Activated CD8-positive, alpha-beta memory T cell treated with anti-CD3 and anti-CD28 coated beads, Interleukin-2, amount 50 U/mL, for 4 hours (primary cell): ENCODE measurements at regions not wholly inside any gene's neighbourhood (a gene's known extent, or its start where the extent isn't known, plus 50 kb on each side); places are given as distances from the start of the nearest gene placed in this dataset.
"Not testable (repeated sequence)": the region's sequence is repeated elsewhere in the genome, so short reads cannot be mapped to it uniquely, and the experiment has no call there.

Experiments
- DNase-seq: peaks from one replicate; pipeline ENCODE4 v3.0.0-alpha.2; 2020

DNA sequence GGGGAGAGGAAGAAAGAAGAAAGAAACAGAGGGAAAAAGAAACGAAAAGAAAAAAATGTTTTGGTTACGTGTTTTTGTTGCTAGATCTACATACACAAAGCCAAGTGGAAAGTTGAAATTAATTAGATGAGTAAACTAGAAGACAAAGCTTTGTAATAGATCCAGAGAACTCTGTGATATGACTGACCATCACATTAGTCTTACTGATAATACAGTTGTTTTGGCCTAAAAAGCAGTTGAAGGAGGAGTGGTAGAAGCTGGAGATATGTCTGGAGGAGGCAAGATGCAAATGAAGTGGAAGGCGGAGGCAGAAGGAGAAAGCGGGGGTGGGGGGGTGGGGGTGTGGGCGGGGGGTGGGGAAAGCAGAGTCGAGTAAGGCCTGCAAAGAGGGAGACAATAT, 500.1 kb upstream of the ID4 start:
- no peak for DNase-seq

DNA sequence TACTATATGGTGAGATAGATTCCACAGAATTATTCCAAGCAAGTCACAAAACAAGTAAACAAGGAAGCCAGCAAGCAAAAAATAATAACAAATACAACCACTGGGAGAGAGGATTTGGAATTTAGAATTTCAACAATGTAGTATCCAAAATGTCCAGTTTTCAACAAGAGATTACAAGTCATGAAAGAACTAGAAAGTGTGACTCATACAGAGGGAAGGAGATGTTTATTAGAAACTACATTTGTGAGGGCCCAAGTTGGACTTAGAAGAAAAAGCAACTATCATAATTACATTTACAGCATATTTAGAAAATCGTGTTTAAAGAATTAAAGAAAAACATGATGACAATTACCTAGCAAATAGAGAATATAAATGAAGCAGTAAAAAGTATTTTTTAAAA, 494.6 kb upstream of the ID4 start:
- DNase-seq, result no peak

DNA sequence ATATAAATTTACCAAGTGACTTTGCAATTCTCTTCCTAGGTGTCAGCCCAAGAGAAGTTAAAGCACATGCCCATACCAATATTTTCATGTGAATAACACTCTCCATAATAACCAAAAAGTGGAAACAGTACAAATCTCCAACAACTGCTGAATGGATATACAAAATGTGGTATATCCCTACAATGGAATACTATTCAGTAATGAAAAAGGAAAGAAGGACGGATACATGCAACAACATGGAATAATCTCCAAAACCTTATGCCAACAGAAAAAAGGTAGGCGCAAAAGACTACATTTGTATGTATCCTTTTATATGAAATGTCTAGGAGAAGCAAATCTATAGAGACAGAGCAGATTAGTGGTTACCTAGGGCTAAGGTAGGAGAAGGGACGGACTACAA, 487.7 kb upstream of the ID4 start:
- no peak for DNase-seq

- DNase-seq, result no peak
Measured at GRCh38 chr6:19354181-19354580, 483.0 kb upstream of the ID4 start.

GRCh38 chr6:19356692-19357091, 480.5 kb upstream of the ID4 start:
- DNase-seq, result no peak

DNA sequence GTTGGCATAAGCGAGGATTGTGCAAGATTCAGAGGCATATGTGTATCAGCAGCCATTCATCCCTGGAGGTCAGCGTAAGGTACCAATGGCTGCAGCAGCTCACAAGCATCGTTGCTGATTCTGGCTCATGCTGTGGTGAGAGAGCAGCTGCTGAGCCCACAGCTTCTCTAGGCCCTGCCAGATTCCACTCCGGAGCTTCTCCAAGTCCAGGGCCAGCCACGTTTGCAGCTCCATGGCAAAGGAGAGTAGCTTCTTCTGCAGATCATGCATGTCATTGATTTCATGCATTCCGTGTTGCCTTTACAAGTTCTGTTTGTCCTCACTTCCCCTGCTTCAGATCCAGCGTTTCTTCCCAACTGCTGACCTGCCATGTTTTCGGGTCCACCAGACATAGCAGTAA, 474.8 kb upstream of the ID4 start:
- no peak for DNase-seq

DNA sequence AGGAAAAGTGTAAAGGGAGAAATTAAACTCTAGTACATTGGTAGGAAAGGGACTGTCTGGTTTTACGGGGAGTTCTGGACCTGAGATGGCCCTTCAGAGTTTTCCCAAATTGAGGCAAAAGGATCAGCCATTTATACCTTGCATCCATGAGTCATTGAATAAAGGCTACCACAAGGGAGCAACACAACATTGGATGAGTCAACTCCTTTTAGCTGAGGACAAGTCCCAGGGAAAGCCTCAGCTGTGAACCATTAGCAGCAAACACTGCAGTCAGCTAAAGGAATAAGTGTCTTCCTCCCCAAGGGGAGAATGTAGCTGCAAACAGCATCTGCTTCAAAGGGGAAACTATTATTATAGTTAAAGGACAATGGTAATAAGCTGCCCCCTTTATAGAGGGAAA, 468.7 kb upstream of the ID4 start:
- no peak for DNase-seq

- DNase-seq, result no peak
Measured at GRCh38 chr6:19369785-19370184, 467.4 kb upstream of the ID4 start.

DNA sequence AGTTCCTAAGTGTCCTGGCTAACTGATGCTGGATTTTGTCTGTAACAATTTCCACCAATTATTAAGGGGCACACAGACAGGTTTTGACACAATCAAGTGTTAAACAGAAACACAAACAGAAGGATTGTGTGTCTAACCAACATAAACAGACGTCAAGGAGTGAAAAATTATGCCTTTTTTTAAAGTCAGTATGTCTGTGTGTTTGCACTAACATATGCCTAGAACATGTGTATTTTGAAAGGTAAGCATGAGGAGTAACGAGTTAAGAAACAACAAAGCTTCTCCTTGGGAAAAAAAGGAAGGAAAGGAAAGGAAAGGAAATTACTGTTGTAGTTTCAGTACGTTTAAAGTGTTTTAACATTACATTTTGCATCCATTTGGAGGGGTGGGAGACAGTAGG, 466.3 kb upstream of the ID4 start:
- DNase-seq, result no peak

GRCh38 chr6:19375613-19376012, 461.6 kb upstream of the ID4 start:
- DNase-seq, result no peak

DNA sequence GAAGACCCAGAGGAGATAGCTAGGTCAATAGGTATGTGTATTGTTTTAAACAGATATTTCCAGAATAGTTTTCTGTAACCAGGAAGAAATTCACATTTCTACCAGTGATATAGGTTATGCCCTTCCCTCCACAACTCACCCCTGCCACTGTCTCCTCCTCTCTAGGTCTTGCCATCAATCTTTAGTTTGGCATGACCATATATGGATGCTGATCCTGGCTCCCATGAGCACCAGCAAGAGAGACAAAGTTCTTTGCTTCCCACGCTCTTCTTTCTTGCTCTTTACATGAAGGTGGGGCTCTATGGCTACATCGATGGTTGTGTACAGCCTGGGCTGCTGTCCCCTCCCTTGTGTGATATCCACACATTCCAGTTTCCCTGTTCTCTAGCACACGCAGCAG, 459.4 kb upstream of the ID4 start:
- DNase-seq, result no peak

GRCh38 chr6:19380293-19380692, 456.9 kb upstream of the ID4 start:
- DNase-seq, result no peak

- no peak for DNase-seq
Measured at GRCh38 chr6:19382676-19383075, 454.5 kb upstream of the ID4 start.

GRCh38 chr6:19391926-19392325, 445.2 kb upstream of the ID4 start:
- DNase-seq, result no peak

DNA sequence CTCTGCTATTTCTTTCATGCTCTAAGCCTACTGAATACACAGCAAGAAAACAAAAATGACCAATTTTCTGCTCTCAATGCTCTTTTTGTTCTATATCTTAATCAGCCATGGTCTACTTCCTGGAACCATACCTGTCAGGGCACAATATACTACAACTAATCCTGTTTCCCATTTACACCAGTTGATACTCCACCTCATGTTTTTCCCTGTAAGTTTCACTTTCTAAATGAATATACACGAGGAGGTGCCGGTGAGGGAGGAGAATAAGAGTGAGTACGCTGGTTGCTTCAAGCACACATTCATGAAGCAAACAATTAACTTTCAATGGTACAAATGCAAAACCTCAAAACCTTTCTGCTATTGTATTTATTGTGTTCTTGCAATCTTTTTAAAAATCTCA, 443.1 kb upstream of the ID4 start:
- no peak for DNase-seq

GRCh38 chr6:19394687-19395086, 442.5 kb upstream of the ID4 start:
- DNase-seq, result no peak

DNA sequence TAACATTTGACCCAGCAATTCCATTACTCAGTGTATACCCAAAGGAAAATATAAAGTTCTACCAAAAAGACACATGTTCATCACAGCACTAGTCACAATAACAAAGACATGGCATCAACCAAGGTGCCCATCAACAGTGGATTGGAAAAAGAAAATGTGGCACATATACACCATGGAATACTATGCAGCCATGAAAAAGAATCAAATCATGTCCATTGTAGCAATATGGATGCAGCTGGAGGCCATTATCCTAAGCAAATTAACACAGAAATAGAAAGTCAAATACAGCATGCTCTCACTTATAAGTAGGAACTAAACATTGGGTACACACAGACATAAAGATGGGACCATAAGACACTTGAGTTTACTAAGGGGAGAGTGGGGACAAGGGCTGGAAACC, 441.9 kb upstream of the ID4 start:
- no peak for DNase-seq

DNA sequence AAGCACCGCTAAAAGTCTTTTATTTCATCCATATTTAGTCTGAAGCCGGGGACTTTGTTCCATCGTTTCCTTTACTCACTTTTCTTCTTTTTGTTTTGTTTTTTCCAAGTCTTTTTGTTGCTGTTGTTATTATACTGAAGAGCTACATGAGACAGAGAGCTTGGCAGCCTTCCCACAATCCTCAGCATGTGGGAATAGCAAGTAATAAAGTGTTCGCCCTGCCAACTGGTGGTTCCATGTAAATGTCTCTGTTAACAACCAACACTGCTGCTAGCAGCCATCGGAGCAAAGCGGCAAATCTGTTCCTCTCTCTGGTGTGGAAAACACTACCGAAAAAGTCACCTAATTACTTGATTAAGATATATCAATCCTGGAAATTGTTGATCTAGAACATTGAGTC, 437.8 kb upstream of the ID4 start:
- DNase-seq, result no peak

DNA sequence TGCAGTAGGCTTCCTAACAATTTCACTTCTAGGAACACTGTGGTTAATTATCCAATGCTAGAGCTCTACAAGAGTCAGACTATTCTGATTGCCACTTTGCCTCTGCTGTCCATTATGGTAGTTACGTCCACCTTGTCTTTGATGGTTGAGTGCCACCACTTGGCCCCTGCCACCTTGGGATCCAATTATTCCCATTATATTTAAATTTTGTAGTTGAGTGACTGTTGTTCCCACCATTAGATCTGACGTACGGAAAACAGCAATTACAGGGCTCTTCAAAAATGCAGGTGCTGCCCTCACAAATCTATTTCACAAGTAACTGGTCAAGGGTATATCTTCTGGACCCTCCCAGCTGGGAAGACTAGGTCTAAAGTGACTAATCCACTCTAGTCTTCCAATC, 432.3 kb upstream of the ID4 start:
- DNase-seq, result not testable (repeated sequence)

DNA sequence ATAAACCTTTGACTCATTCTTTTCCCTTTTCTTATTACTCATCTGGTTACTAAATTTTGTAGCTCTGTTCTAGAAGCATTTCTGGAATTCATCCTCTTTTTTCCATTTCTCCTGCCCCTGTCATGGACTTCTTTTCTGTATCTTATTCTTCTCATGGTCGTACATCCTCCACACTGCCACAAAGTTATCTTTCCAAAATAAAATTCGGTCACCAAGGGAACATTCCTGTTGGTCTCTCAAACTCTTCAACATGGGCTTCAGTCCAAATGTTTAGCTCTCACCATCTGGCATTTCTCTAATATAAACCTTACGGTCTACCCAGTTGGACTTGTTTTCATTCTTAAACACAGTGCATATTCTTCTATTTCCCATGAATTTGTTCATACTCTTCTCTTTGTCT, 428.8 kb upstream of the ID4 start:
- no peak for DNase-seq

GRCh38 chr6:19410481-19410880, 426.7 kb upstream of the ID4 start:
- DNase-seq, result no peak

- DNase-seq, result no peak
Measured at GRCh38 chr6:19413323-19413722, 423.8 kb upstream of the ID4 start.

DNA sequence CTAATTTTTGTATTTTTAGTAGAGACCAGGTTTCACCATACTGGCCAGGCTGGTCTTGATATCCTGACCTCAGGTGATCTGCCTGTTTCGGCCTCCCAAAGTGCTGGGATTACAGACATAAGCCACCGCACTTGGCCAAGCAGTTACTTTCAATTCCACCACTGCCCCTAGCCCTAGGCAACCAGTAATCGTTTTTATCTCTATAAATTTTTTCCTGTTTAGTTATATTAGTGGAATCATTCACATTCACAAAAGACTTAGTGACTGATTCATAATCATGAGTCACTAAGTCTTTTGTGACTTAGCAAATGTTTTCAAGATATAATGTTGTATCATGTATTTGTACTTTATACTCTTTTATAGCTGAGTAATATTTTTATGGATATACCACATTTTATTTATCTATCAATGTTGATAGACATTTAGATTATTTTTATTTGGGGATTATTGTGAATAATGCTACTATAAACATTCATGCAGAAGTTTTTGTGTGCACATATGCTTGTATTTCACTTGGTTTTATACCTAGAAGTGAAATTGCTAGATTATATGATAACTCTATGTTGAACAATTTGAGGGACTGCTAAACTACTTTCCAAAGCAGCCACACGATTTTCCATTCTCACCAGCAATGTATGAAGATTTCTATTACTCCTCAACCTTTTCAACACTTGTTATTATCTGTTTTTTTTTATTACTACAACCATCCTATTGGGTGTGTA, 421.4 kb upstream of the ID4 start:
- no peak for DNase-seq

DNA sequence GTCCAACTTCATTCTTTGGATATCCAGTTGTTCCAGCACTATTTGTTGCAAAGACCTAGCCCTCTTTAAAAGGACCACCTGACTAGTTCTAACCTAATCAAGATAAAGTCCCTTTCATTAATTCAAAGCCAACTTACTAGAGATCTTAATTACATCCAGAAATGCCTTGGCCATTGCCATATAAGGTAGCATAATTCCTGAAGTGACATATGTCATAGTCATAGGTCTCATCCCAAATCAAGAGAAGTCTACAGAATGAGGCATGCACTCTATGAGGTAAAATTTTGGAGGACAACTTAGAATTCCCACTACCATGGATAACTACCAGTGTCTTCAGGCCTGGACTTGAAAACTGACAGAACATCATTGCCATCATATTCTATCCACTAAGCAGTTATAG, 420.4 kb upstream of the ID4 start:
- DNase-seq, result no peak

- DNase-seq, result no peak
Measured at GRCh38 chr6:19417713-19418112, 419.5 kb upstream of the ID4 start.

DNA sequence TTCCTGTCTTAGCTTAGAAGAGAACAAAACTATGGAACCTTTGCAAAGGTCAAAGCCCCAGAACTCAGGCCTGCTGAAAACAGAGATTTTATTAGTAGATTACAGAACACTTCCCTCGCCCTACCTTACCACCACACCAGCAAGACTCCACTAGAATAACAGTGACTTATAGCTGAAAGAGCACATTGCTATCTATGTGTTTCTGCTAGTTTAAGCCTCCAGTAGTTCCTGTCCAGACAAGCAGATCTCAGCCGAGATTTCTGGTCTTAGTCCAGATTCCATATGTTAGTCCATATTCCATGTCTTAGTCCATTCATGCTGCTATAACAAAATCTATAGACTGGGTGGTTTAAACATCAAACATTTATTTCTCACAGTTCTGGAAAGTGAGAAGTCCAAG, 412.3 kb upstream of the ID4 start:
- DNase-seq, result no peak
